GM23338 (cell line): ENCODE measurements at regions not wholly inside any gene's neighbourhood (a gene's known extent, or its start where the extent isn't known, plus 50 kb on each side); places are given as distances from the start of the nearest gene placed in this dataset.

ENCODE experiments used
- ATAC-seq: fragments of 200-7000 bp; cut with Tn5 transposase; 3 replicates; pipeline ENCODE4 v1.9.1; 2020
- DNase-seq: peaks from one replicate; pipeline ENCODE4 v3.0.0-alpha.2; 2015; ENCODE audit warnings: low spot score
- H2AFZ ChIP-seq: fragments of 200-600 bp; sonication (generic); 2 replicates; pipeline ENCODE4 v1.8.0; 2016; ENCODE audit warnings: antibody characterized with exemption, mild to moderate bottlenecking, moderate library complexity
- H3F3A ChIP-seq: fragments of 200-600 bp; sonication (generic); replicated peaks from 2 replicates; pipeline ENCODE4 v1.8.0; 2017; ENCODE audit warnings: antibody characterized with exemption, mixed run types, low read depth
- H3K27ac ChIP-seq: fragments of 200-600 bp; sonication (generic); 2 replicates; pipeline ENCODE4 v1.6.1; 2016; ENCODE audit warnings: low read depth
- H3K27me3 ChIP-seq: fragments of 200-600 bp; sonication (generic); 2 replicates; pipeline ENCODE4 v1.8.0; 2016; ENCODE audit warnings: mild to moderate bottlenecking, mixed run types, moderate library complexity; ENCODE audit not compliant: insufficient read depth
- H3K36me3 ChIP-seq: fragments of 200-600 bp; sonication (generic); 2 replicates; pipeline ENCODE4 v1.8.0; 2016; ENCODE audit warnings: mild to moderate bottlenecking; ENCODE audit not compliant: insufficient read depth
- H3K4me1 ChIP-seq: fragments of 200-600 bp; sonication (generic); 2 replicates; pipeline ENCODE4 v1.8.0; 2016; ENCODE audit warnings: mild to moderate bottlenecking, moderate library complexity; ENCODE audit not compliant: insufficient read depth
- H3K4me2 ChIP-seq: fragments of 200-600 bp; sonication (generic); 2 replicates; pipeline ENCODE4 v1.7.1; 2017; ENCODE audit warnings: mixed run types
- H3K4me3 ChIP-seq: fragments of 200-600 bp; sonication (generic); 2 replicates; pipeline ENCODE4 v1.6.1; 2016; ENCODE audit warnings: mixed run types
- H3K79me2 ChIP-seq: fragments of 200-600 bp; sonication (generic); replicated peaks from 2 replicates; pipeline ENCODE4 v1.8.0; 2017; ENCODE audit warnings: mild to moderate bottlenecking; ENCODE audit not compliant: insufficient read depth
- H3K9me2 ChIP-seq: fragments of 200-600 bp; sonication (generic); 2 replicates; pipeline ENCODE4 v1.8.0; 2017; ENCODE audit not compliant: insufficient read depth
- H4K20me1 ChIP-seq: fragments of 200-600 bp; sonication (generic); replicated peaks from 2 replicates; pipeline ENCODE4 v1.8.0; 2017; ENCODE audit warnings: mild to moderate bottlenecking; ENCODE audit not compliant: insufficient read depth
- H3K27ac Mint-ChIP-seq: 2 replicates; pipeline ENCODE4 v1.8.0; 2020; ENCODE audit warnings: inconsistent platforms, mild to moderate bottlenecking, moderate library complexity, mixed read lengths
- H3K27me3 Mint-ChIP-seq: 3 replicates; pipeline ENCODE4 v1.8.0; 2022; ENCODE audit warnings: low read depth, mild to moderate bottlenecking, moderate library complexity, mixed read lengths, inconsistent platforms; ENCODE audit not compliant: insufficient read depth, poor library complexity
- H3K36me3 Mint-ChIP-seq: 3 replicates; pipeline ENCODE4 v1.8.0; 2021; ENCODE audit warnings: low read depth, mild to moderate bottlenecking, inconsistent platforms, moderate library complexity, mixed read lengths
- H3K4me1 Mint-ChIP-seq: 3 replicates; pipeline ENCODE4 v1.8.0; 2020; ENCODE audit warnings: mild to moderate bottlenecking, inconsistent platforms, mixed read lengths
- H3K4me3 Mint-ChIP-seq: 3 replicates; pipeline ENCODE4 v1.8.0; 2021; ENCODE audit warnings: moderate library complexity, mild to moderate bottlenecking, inconsistent platforms, mixed read lengths
- H3K9me3 Mint-ChIP-seq: 3 replicates; pipeline ENCODE4 v1.8.0; 2020; ENCODE audit warnings: moderate library complexity, mild to moderate bottlenecking, inconsistent platforms, mixed read lengths
- NANOG ChIP-seq: IDR thresholded peaks from 2 replicates; pipeline ENCODE4 v1.6.1; 2016; ENCODE audit warnings: antibody characterized with exemption, borderline replicate concordance
- POLR2AphosphoS5 ChIP-seq: IDR thresholded peaks from 2 replicates; pipeline ENCODE4 v1.6.1; 2016; ENCODE audit warnings: antibody characterized with exemption, low read depth
- STAT1 ChIP-seq: IDR thresholded peaks from one replicate; pipeline ENCODE4 v1.6.1; 2016; ENCODE audit warnings: antibody characterized with exemption; ENCODE audit not compliant: unreplicated experiment
- ZNF114 ChIP-seq: fragments of 250-450 bp; sonication (Bioruptor Pico); IDR thresholded peaks from 2 replicates; pipeline ENCODE4 v1.5.0; 2020; ENCODE audit warnings: mild to moderate bottlenecking, moderate library complexity
- ZNF331 ChIP-seq: fragments of 250-450 bp; sonication (Bioruptor Pico); IDR thresholded peaks from 2 replicates; pipeline ENCODE4 v1.5.0; 2020; ENCODE audit warnings: low read depth, mild to moderate bottlenecking, moderate library complexity
- TF ChIP-seq, protein P1 (sequence below), 2 experiments: fragments of 200-600 bp in 1 of 2; sonication (generic) in 1 of 2; conservative IDR thresholded peaks; 2 replicates each; pipeline versions ENCODE4 v1.5.1 to v1.6.1; 2016 to 2017; ENCODE audit warnings: antibody characterized with exemption in 2 of 2, low read depth in 2 of 2, mild to moderate bottlenecking in 2 of 2, moderate library complexity in 1 of 2
- TF ChIP-seq, protein P2 (sequence below): IDR thresholded peaks from one replicate; pipeline ENCODE4 v1.6.1; 2018; ENCODE audit warnings: antibody characterized with exemption; ENCODE audit not compliant: unreplicated experiment

GRCh38 chr1:99384021-99384420 is 119.7 kb downstream of the PLPPR4 start:
- Histone ChIP-seq H3K27me3 (no peaks in the 10 kb centered on the region), H3K9me2 (no peaks in the 10 kb centered on the region)
- ATAC-seq = no peak

GRCh38 chr1:99385852-99386251 is 121.6 kb downstream of the PLPPR4 start:
- H3K4me3 Mint-ChIP-seq = no peak overlapping the region
- no peaks in the 10 kb centered on the region for H3F3A ChIP-seq
- H3K36me3 Mint-ChIP-seq = no peaks in the 10 kb centered on the region; the same call in 2 of the 3 replicates
- no peaks in the 10 kb centered on the region for H3K79me2 ChIP-seq
- DNase-seq = no peak
- no peaks in the 10 kb centered on the region for H3K4me1 ChIP-seq
- no peaks in the 10 kb centered on the region for H3K36me3 ChIP-seq
- no peaks in the 10 kb centered on the region for H3K27me3 ChIP-seq
- H3K9me3 Mint-ChIP-seq = no peaks in the 10 kb centered on the region; the same call in 2 of the 3 replicates
- H3K4me3 ChIP-seq = no peak overlapping the region
- H4K20me1 ChIP-seq = no peaks in the 10 kb centered on the region
- ATAC-seq = no peak
- H3K27ac ChIP-seq = no peak overlapping the region
- no peak overlapping the region for H3K27ac Mint-ChIP-seq
- H3K4me2 ChIP-seq = no peak overlapping the region
- H3K27me3 Mint-ChIP-seq = peaks cover 4% of the 10 kb centered on the region
- peaks cover 6% of the 10 kb centered on the region; the same call in 2 of the 3 replicates for H3K4me1 Mint-ChIP-seq
- no peak overlapping the region for H2AFZ ChIP-seq
- no peaks in the 10 kb centered on the region for H3K9me2 ChIP-seq
- TF ChIP-seq NANOG (no peak), STAT1 (no peak), ZNF331 (CRISPR knock-in tag) (no peak), ZNF114 (CRISPR knock-in tag) (no peak)
- TF ChIP-seq, protein P1, sequence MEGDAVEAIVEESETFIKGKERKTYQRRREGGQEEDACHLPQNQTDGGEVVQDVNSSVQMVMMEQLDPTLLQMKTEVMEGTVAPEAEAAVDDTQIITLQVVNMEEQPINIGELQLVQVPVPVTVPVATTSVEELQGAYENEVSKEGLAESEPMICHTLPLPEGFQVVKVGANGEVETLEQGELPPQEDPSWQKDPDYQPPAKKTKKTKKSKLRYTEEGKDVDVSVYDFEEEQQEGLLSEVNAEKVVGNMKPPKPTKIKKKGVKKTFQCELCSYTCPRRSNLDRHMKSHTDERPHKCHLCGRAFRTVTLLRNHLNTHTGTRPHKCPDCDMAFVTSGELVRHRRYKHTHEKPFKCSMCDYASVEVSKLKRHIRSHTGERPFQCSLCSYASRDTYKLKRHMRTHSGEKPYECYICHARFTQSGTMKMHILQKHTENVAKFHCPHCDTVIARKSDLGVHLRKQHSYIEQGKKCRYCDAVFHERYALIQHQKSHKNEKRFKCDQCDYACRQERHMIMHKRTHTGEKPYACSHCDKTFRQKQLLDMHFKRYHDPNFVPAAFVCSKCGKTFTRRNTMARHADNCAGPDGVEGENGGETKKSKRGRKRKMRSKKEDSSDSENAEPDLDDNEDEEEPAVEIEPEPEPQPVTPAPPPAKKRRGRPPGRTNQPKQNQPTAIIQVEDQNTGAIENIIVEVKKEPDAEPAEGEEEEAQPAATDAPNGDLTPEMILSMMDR (conservative IDR thresholded peaks at IDR 0.05; ENCODE audit: low read depth in 2 of 2) = no peak

More at GRCh38 chr1:99384021-99384420, 119.7 kb downstream of the PLPPR4 start:
- H3K27ac Mint-ChIP-seq = no peak overlapping the region; the same call in 1 of the 2 replicates
- Histone ChIP-seq H3K4me2 (no peak overlapping the region), H3K4me1 (no peaks in the 10 kb centered on the region), H3K4me3 (no peak overlapping the region), H2AFZ (peak overlapping the region; percentile 88), H4K20me1 (no peaks in the 10 kb centered on the region), H3K27ac (no peak overlapping the region), H3F3A (no peaks in the 10 kb centered on the region), H3K79me2 (no peaks in the 10 kb centered on the region), H3K36me3 (no peaks in the 10 kb centered on the region)
- H3K36me3 Mint-ChIP-seq = no peaks in the 10 kb centered on the region; the same call in 2 of the 3 replicates
- TF ChIP-seq POLR2AphosphoS5 (no peak), NANOG (no peak), STAT1 (no peak), ZNF114 (CRISPR knock-in tag) (no peak), ZNF331 (CRISPR knock-in tag) (no peak)
- TF ChIP-seq, protein P2, sequence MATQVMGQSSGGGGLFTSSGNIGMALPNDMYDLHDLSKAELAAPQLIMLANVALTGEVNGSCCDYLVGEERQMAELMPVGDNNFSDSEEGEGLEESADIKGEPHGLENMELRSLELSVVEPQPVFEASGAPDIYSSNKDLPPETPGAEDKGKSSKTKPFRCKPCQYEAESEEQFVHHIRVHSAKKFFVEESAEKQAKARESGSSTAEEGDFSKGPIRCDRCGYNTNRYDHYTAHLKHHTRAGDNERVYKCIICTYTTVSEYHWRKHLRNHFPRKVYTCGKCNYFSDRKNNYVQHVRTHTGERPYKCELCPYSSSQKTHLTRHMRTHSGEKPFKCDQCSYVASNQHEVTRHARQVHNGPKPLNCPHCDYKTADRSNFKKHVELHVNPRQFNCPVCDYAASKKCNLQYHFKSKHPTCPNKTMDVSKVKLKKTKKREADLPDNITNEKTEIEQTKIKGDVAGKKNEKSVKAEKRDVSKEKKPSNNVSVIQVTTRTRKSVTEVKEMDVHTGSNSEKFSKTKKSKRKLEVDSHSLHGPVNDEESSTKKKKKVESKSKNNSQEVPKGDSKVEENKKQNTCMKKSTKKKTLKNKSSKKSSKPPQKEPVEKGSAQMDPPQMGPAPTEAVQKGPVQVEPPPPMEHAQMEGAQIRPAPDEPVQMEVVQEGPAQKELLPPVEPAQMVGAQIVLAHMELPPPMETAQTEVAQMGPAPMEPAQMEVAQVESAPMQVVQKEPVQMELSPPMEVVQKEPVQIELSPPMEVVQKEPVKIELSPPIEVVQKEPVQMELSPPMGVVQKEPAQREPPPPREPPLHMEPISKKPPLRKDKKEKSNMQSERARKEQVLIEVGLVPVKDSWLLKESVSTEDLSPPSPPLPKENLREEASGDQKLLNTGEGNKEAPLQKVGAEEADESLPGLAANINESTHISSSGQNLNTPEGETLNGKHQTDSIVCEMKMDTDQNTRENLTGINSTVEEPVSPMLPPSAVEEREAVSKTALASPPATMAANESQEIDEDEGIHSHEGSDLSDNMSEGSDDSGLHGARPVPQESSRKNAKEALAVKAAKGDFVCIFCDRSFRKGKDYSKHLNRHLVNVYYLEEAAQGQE = no peak
- TF ChIP-seq, protein P1 (conservative IDR thresholded peaks at IDR 0.05; ENCODE audit: low read depth in 2 of 2) = no peak
- H3K9me3 Mint-ChIP-seq = no peaks in the 10 kb centered on the region; the same call in 2 of the 3 replicates
- no peak for DNase-seq
- no peak overlapping the region for H3K4me3 Mint-ChIP-seq
- peaks cover 4% of the 10 kb centered on the region for H3K27me3 Mint-ChIP-seq
- peaks cover 6% of the 10 kb centered on the region; the same call in 2 of the 3 replicates for H3K4me1 Mint-ChIP-seq
